HG02642 (cell line): ENCODE measurements at regions not wholly inside any gene's neighbourhood (a gene's known extent, or its start where the extent isn't known, plus 50 kb on each side); places are given as distances from the start of the nearest gene placed in this dataset.
"Not testable (repeated sequence)": the region's sequence is repeated elsewhere in the genome, so short reads cannot be mapped to it uniquely, and the experiment has no call there.

Experiments used
- ATAC-seq: cut with Tn5 transposase; IDR thresholded peaks from one replicate; pipeline ENCODE4 v1.9.1; 2021; ENCODE audit warnings: mild to moderate bottlenecking; ENCODE audit not compliant: unreplicated experiment, poor library complexity

- not testable (repeated sequence) for ATAC-seq
Observed at GRCh38 chr17:26936645-26937044, 357.3 kb upstream of the WSB1 start.

- ATAC-seq: not testable (repeated sequence)
Observed at GRCh38 chr17:26937750-26938322, 356.1 kb upstream of the WSB1 start.

- ATAC-seq: not testable (repeated sequence)
Observed at GRCh38 chr17:26939755-26940154, 354.2 kb upstream of the WSB1 start.

GRCh38 chr17:26940587-26940986 is 353.3 kb upstream of the WSB1 start:
- not testable (repeated sequence) for ATAC-seq

- ATAC-seq: no peak
Observed at GRCh38 chr17:26962255-26963162, 331.4 kb upstream of the WSB1 start.

- no peak for ATAC-seq
Observed at GRCh38 chr17:26963163-26963503, 330.8 kb upstream of the WSB1 start.

- not testable (repeated sequence) for ATAC-seq
Observed at GRCh38 chr17:26965898-26966624, 327.9 kb upstream of the WSB1 start.

- ATAC-seq: not testable (repeated sequence)
Observed at GRCh38 chr17:26966625-26967179, 327.2 kb upstream of the WSB1 start.

GRCh38 chr17:26981845-26982425 is 312.0 kb upstream of the WSB1 start:
- not testable (repeated sequence) for ATAC-seq

- ATAC-seq: not testable (repeated sequence)
Observed at GRCh38 chr17:26982563-26982962, 311.4 kb upstream of the WSB1 start.

- ATAC-seq: not testable (repeated sequence)
Observed at GRCh38 chr17:26987851-26988250, 306.1 kb upstream of the WSB1 start.

GRCh38 chr17:26994648-26995047 is 299.3 kb upstream of the WSB1 start:
- not testable (repeated sequence) for ATAC-seq

- ATAC-seq: not testable (repeated sequence)
Observed at GRCh38 chr17:26996146-26996916, 297.6 kb upstream of the WSB1 start.

- not testable (repeated sequence) for ATAC-seq
Observed at GRCh38 chr17:27007734-27008531, 286.0 kb upstream of the WSB1 start.

GRCh38 chr17:27009087-27009486 is 284.8 kb upstream of the WSB1 start:
- ATAC-seq: no peak

- ATAC-seq: not testable (repeated sequence)
Observed at GRCh38 chr17:27010138-27010537, 283.8 kb upstream of the WSB1 start.

- ATAC-seq: not testable (repeated sequence)
Observed at GRCh38 chr17:27030552-27030951, 263.4 kb upstream of the WSB1 start.

- no peak for ATAC-seq
Observed at GRCh38 chr17:27038676-27039075, 255.2 kb upstream of the WSB1 start.

- ATAC-seq: not testable (repeated sequence)
Observed at GRCh38 chr17:27045039-27045438, 248.9 kb upstream of the WSB1 start.
